ELF-1 (cell line): ENCODE measurements at regions not wholly inside any gene's neighbourhood (a gene's known extent, or its start where the extent isn't known, plus 50 kb on each side); places are given as distances from the start of the nearest gene placed in this dataset.
"Not testable (repeated sequence)": the region's sequence is repeated elsewhere in the genome, so short reads cannot be mapped to it uniquely, and the experiment has no call there.

Experiments
- DNase-seq: peaks from one replicate; pipeline ENCODE4 v3.0.0-alpha.2; 2016; ENCODE audit warnings: low read depth, low spot score

- DNase-seq: no peak
Measured at GRCh38 chr14:22304326-22304725, 284.7 kb downstream of the DAD1 start.

GRCh38 chr14:22303589-22304195 is 285.3 kb downstream of the DAD1 start:
- DNase-seq: no peak

- DNase-seq: no peak
Measured at GRCh38 chr14:22300646-22301045, 288.4 kb downstream of the DAD1 start.

- no peak for DNase-seq
Measured at GRCh38 chr14:22297376-22297775, 291.6 kb downstream of the DAD1 start.

GRCh38 chr14:22296722-22297121 is 292.3 kb downstream of the DAD1 start:
- no peak for DNase-seq

GRCh38 chr14:22296088-22296487 is 292.9 kb downstream of the DAD1 start:
- DNase-seq: no peak

- no peak for DNase-seq
Measured at GRCh38 chr14:22291406-22291805, 297.6 kb downstream of the DAD1 start.

- DNase-seq: no peak
Measured at GRCh38 chr14:22289570-22289969, 299.5 kb downstream of the DAD1 start.

- DNase-seq: no peak
Measured at GRCh38 chr14:22285991-22286390, 303.0 kb downstream of the DAD1 start.

- no peak for DNase-seq
Measured at GRCh38 chr14:22282949-22283348, 306.1 kb downstream of the DAD1 start.

GRCh38 chr14:22282417-22282816 is 306.6 kb downstream of the DAD1 start:
- no peak for DNase-seq

GRCh38 chr14:22281447-22281874 is 307.6 kb downstream of the DAD1 start:
- not testable (repeated sequence) for DNase-seq

GRCh38 chr14:22280497-22281316 is 308.3 kb downstream of the DAD1 start:
- DNase-seq: no peak

GRCh38 chr14:22276913-22277816 is 311.9 kb downstream of the DAD1 start:
- DNase-seq: no peak

GRCh38 chr14:22271838-22272799 is 316.9 kb downstream of the DAD1 start:
- DNase-seq: peak; percentile 22

- DNase-seq: no peak
Measured at GRCh38 chr14:22268875-22269274, 320.1 kb downstream of the DAD1 start.

- DNase-seq: no peak
Measured at GRCh38 chr14:22266683-22267082, 322.3 kb downstream of the DAD1 start.

- no peak for DNase-seq
Measured at GRCh38 chr14:22266142-22266442, 322.9 kb downstream of the DAD1 start.

- peak; percentile 6 for DNase-seq
Measured at GRCh38 chr14:22265319-22266141, 323.5 kb downstream of the DAD1 start.

GRCh38 chr14:22264759-22265158 is 324.3 kb downstream of the DAD1 start:
- DNase-seq: no peak
